ENCODE measurements at regions not wholly inside any gene's neighbourhood (a gene's known extent, or its start where the extent isn't known, plus 50 kb on each side); places are given as distances from the start of the nearest gene placed in this dataset.
"Not testable (repeated sequence)": the region's sequence is repeated elsewhere in the genome, so short reads cannot be mapped to it uniquely, and the experiment has no call there.

GRCh38 chr1:213596729-213597128 is 391.0 kb upstream of the PROX1 start:
- H3K9me2 ChIP-seq (replicated peaks; ENCODE audit: low read length) = no peaks in the 10 kb centered on the region
- no peaks in the 10 kb centered on the region for H3K79me2 ChIP-seq (ENCODE audit: low read length)
- TF ChIP-seq CTCF (conservative IDR thresholded peaks at IDR 0.05; ENCODE audit: low read depth, low read length) (no peak), EZH2 (IDR thresholded peaks at IDR 0.05; ENCODE audit: low read length, unreplicated experiment) (no peak), EZH2phosphoT487 (IDR thresholded peaks at IDR 0.05; ENCODE audit: borderline replicate concordance, low read length) (no peak)
- no peak overlapping the region for H2AFZ ChIP-seq (ENCODE audit: low read length)
- CTCF ChIA-PET = no interaction called here
- intact Hi-C loops (cut with micrococcal nuclease) = no loop called here
- POLR2A ChIA-PET (ENCODE audit: unreplicated experiment) = no interaction called here
- no peak for ATAC-seq
- H3K27me3 ChIP-seq (ENCODE audit: low read length) = peaks cover 38% of the 10 kb centered on the region
- BruUV-seq (replicated peaks) = no TSS peak
- no peaks in the 10 kb centered on the region for H3F3A ChIP-seq (ENCODE audit: low read length, unreplicated experiment)
- no peaks in the 10 kb centered on the region for H4K20me1 ChIP-seq (ENCODE audit: low read length)
- no peaks in the 10 kb centered on the region for H3K36me3 ChIP-seq (ENCODE audit: low read depth, low read length)
- H3K9ac ChIP-seq (ENCODE audit: low read length) = no peak overlapping the region
- H3K9me3 ChIP-seq (ENCODE audit: low read length) = no peaks in the 10 kb centered on the region
- H3K4me1 ChIP-seq (ENCODE audit: insufficient read depth, low read length) = no peaks in the 10 kb centered on the region
- H3K4me2 ChIP-seq (ENCODE audit: low read length) = no peak overlapping the region
- DNase-seq = no peak
- no peak overlapping the region for H3K4me3 ChIP-seq (ENCODE audit: low read length)
- H3K27ac ChIP-seq (ENCODE audit: low read length) = no peak overlapping the region

- intact Hi-C loops (cut with micrococcal nuclease) = no loop called here
- ChIA-PET POLR2A (ENCODE audit: unreplicated experiment) (no interaction called here), CTCF (no interaction called here)
- TF ChIP-seq EZH2phosphoT487 (IDR thresholded peaks at IDR 0.05; ENCODE audit: borderline replicate concordance, low read length) (no peak), CTCF (conservative IDR thresholded peaks at IDR 0.05; ENCODE audit: low read depth, low read length) (no peak), EZH2 (IDR thresholded peaks at IDR 0.05; ENCODE audit: low read length, unreplicated experiment) (no peak)
- no peaks in the 10 kb centered on the region for H4K20me1 ChIP-seq (ENCODE audit: low read length)
- no peak overlapping the region for H3K9ac ChIP-seq (ENCODE audit: low read length)
- H3K27me3 ChIP-seq (ENCODE audit: low read length) = peaks cover 47% of the 10 kb centered on the region
- H3F3A ChIP-seq (ENCODE audit: low read length, unreplicated experiment) = no peaks in the 10 kb centered on the region
- no peaks in the 10 kb centered on the region for H3K79me2 ChIP-seq (ENCODE audit: low read length)
- H3K27ac ChIP-seq (ENCODE audit: low read length) = no peak overlapping the region
- no peaks in the 10 kb centered on the region for H3K4me1 ChIP-seq (ENCODE audit: insufficient read depth, low read length)
- H3K9me2 ChIP-seq (replicated peaks; ENCODE audit: low read length) = no peaks in the 10 kb centered on the region
- no peak for ATAC-seq
- DNase-seq = no peak
- H3K36me3 ChIP-seq (ENCODE audit: low read depth, low read length) = no peaks in the 10 kb centered on the region
- H3K4me3 ChIP-seq (ENCODE audit: low read length) = no peak overlapping the region
- no peak overlapping the region for H3K4me2 ChIP-seq (ENCODE audit: low read length)
- H2AFZ ChIP-seq (ENCODE audit: low read length) = no peak overlapping the region
- no TSS peak for BruUV-seq (replicated peaks)
- no peaks in the 10 kb centered on the region for H3K9me3 ChIP-seq (ENCODE audit: low read length)
Observed at GRCh38 chr1:213598263-213598662, 389.5 kb upstream of the PROX1 start.

GRCh38 chr1:213600879-213601278 is 386.9 kb upstream of the PROX1 start:
- Histone ChIP-seq H3K9me3 (ENCODE audit: low read length) (no peaks in the 10 kb centered on the region), H3K9me2 (replicated peaks; ENCODE audit: low read length) (no peaks in the 10 kb centered on the region), H3K36me3 (ENCODE audit: low read depth, low read length) (no peaks in the 10 kb centered on the region), H3K4me2 (ENCODE audit: low read length) (no peak overlapping the region), H3K79me2 (ENCODE audit: low read length) (no peaks in the 10 kb centered on the region), H3K27me3 (ENCODE audit: low read length) (peaks cover 64% of the 10 kb centered on the region), H4K20me1 (ENCODE audit: low read length) (no peaks in the 10 kb centered on the region), H2AFZ (ENCODE audit: low read length) (no peak overlapping the region), H3K4me3 (ENCODE audit: low read length) (no peak overlapping the region), H3K4me1 (ENCODE audit: insufficient read depth, low read length) (no peaks in the 10 kb centered on the region), H3K9ac (ENCODE audit: low read length) (no peak overlapping the region), H3K27ac (ENCODE audit: low read length) (no peak overlapping the region), H3F3A (ENCODE audit: low read length, unreplicated experiment) (no peaks in the 10 kb centered on the region)
- CTCF ChIA-PET = no interaction called here
- ATAC-seq (no peak), DNase-seq (no peak)
- BruUV-seq (replicated peaks) = no TSS peak
- POLR2A ChIA-PET (ENCODE audit: unreplicated experiment) = no interaction called here
- intact Hi-C loops (cut with micrococcal nuclease) = no loop called here
- no peak for TF ChIP-seq CTCF (conservative IDR thresholded peaks at IDR 0.05; ENCODE audit: low read depth, low read length)
- TF ChIP-seq EZH2 (IDR thresholded peaks at IDR 0.05; ENCODE audit: low read length, unreplicated experiment) = no peak
- no peak for TF ChIP-seq EZH2phosphoT487 (IDR thresholded peaks at IDR 0.05; ENCODE audit: borderline replicate concordance, low read length)

DNA sequence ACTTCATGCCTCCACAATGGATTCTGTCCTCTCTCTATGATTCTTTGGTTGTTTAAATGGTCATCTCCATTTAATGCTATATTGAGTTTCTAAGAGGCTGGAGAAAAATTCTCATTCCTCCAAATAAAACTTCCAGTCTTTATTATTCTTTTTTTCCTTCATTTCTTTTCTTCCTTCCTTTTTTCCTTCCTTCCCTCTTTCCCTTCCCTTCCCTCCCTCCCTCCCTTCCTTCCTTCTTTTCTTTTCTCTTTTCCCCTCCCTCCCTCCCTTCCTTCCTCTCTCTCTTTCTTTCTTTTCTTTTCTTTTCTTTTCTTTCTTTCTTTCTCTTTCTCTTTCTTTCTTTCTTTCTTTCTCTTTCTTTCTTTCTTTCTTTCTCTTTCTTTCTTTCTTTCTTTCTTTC is 386.1 kb upstream of the PROX1 start:
- H3K27ac ChIP-seq (ENCODE audit: low read length); H3K36me3 ChIP-seq (ENCODE audit: low read depth, low read length); H4K20me1 ChIP-seq (ENCODE audit: low read length); POLR2A ChIA-PET (ENCODE audit: unreplicated experiment); intact Hi-C loops (cut with micrococcal nuclease); H3K4me2 ChIP-seq (ENCODE audit: low read length); H3K9me3 ChIP-seq (ENCODE audit: low read length); H3K4me3 ChIP-seq (ENCODE audit: low read length); CTCF ChIA-PET; H3K9me2 ChIP-seq (replicated peaks; ENCODE audit: low read length); ATAC-seq; H3K79me2 ChIP-seq (ENCODE audit: low read length); H2AFZ ChIP-seq (ENCODE audit: low read length); H3K4me1 ChIP-seq (ENCODE audit: insufficient read depth, low read length); H3F3A ChIP-seq (ENCODE audit: low read length, unreplicated experiment); BruUV-seq (replicated peaks); DNase-seq; H3K9ac ChIP-seq (ENCODE audit: low read length): not testable (repeated sequence)
- H3K27me3 ChIP-seq (ENCODE audit: low read length) = peaks cover 68% of the 10 kb centered on the region

Measured in PC-3 (cell line).